ENCODE measurements at regions not wholly inside any gene's neighbourhood (a gene's known extent, or its start where the extent isn't known, plus 50 kb on each side); places are given as distances from the start of the nearest gene placed in this dataset.
A peak's percentile ranks its signal among the peaks of the same experiment; 100 is the strongest.

DNA sequence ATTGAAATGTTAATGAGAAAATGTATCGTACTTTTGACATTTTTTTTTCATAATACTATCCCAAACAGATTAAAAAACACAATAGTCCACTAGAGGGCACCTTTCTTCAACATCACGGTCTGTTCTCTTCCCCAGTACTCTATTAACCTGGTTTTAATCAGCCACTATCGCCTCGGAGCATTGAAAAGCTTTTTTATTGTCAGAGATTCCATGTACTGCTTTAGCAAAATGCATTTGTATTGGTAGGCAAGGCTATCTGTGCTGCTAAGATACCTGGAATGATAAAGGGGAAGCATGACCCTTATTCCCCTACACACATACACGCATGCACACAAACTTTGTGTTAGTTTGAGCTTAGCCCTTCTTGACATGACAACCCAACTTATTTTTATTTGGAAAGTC lies 160.1 kb upstream of the IL12A start:
- TF ChIP-seq, protein P1, sequence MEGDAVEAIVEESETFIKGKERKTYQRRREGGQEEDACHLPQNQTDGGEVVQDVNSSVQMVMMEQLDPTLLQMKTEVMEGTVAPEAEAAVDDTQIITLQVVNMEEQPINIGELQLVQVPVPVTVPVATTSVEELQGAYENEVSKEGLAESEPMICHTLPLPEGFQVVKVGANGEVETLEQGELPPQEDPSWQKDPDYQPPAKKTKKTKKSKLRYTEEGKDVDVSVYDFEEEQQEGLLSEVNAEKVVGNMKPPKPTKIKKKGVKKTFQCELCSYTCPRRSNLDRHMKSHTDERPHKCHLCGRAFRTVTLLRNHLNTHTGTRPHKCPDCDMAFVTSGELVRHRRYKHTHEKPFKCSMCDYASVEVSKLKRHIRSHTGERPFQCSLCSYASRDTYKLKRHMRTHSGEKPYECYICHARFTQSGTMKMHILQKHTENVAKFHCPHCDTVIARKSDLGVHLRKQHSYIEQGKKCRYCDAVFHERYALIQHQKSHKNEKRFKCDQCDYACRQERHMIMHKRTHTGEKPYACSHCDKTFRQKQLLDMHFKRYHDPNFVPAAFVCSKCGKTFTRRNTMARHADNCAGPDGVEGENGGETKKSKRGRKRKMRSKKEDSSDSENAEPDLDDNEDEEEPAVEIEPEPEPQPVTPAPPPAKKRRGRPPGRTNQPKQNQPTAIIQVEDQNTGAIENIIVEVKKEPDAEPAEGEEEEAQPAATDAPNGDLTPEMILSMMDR (IDR thresholded peaks at IDR 0.05) = peak in 5 of 6 experiments; percentile 11 to 53 (median 41)
- TF ChIP-seq EP300 (IDR thresholded peaks at IDR 0.05) = no peak
- no peak for TF ChIP-seq POLR2A (IDR thresholded peaks at IDR 0.05)
- TF ChIP-seq POLR2AphosphoS5 (IDR thresholded peaks at IDR 0.05) = no peak
